RPMI7951 (cell line): ENCODE measurements at regions not wholly inside any gene's neighbourhood (a gene's known extent, or its start where the extent isn't known, plus 50 kb on each side); places are given as distances from the start of the nearest gene placed in this dataset.

Experiments
- DNase-seq: peaks from one replicate; pipeline ENCODE4 v3.0.0-alpha.2; 2012; ENCODE audit warnings: low read depth

- DNase-seq: peak; percentile 61
These were observed 183.1 kb upstream of the SH3BP4 start for GRCh38 chr2:234768608-234769196.

GRCh38 chr2:234765279-234765678, 186.5 kb upstream of the SH3BP4 start:
- no peak for DNase-seq

- no peak for DNase-seq
These were observed 187.4 kb upstream of the SH3BP4 start for GRCh38 chr2:234764372-234764771.

- peak; percentile 99 for DNase-seq
These were observed 188.6 kb upstream of the SH3BP4 start for GRCh38 chr2:234763002-234763873.

GRCh38 chr2:234761910-234762309, 189.9 kb upstream of the SH3BP4 start:
- peak; percentile 73 for DNase-seq

- no peak for DNase-seq
These were observed 197.7 kb upstream of the SH3BP4 start for GRCh38 chr2:234754126-234754525.

GRCh38 chr2:234753701-234754100, 198.1 kb upstream of the SH3BP4 start:
- DNase-seq: no peak

GRCh38 chr2:234752966-234753365, 198.9 kb upstream of the SH3BP4 start:
- DNase-seq: peak; percentile 44

- no peak for DNase-seq
These were observed 200.4 kb upstream of the SH3BP4 start for GRCh38 chr2:234751275-234751973.

GRCh38 chr2:234747833-234748559, 203.8 kb upstream of the SH3BP4 start:
- no peak for DNase-seq

GRCh38 chr2:234747032-234747431, 204.8 kb upstream of the SH3BP4 start:
- DNase-seq: no peak

- no peak for DNase-seq
These were observed 206.5 kb upstream of the SH3BP4 start for GRCh38 chr2:234745347-234745746.

- DNase-seq: no peak
These were observed 209.8 kb upstream of the SH3BP4 start for GRCh38 chr2:234741976-234742375.

GRCh38 chr2:234739061-234739460, 212.8 kb upstream of the SH3BP4 start:
- no peak for DNase-seq

GRCh38 chr2:234735829-234736228, 216.0 kb upstream of the SH3BP4 start:
- DNase-seq: no peak

GRCh38 chr2:234733795-234734600, 217.8 kb upstream of the SH3BP4 start:
- no peak for DNase-seq

- DNase-seq: no peak
These were observed 218.7 kb upstream of the SH3BP4 start for GRCh38 chr2:234733093-234733489.

- no peak for DNase-seq
These were observed 219.3 kb upstream of the SH3BP4 start for GRCh38 chr2:234732404-234733092.

GRCh38 chr2:234731236-234731635, 220.6 kb upstream of the SH3BP4 start:
- no peak for DNase-seq

- no peak for DNase-seq
These were observed 221.7 kb upstream of the SH3BP4 start for GRCh38 chr2:234730066-234730640.
